ENCODE measurements at regions not wholly inside any gene's neighbourhood (a gene's known extent, or its start where the extent isn't known, plus 50 kb on each side); places are given as distances from the start of the nearest gene placed in this dataset.

- no peak for TF ChIP-seq CTCF (IDR thresholded peaks at IDR 0.05)
- no peak for TF ChIP-seq POLR2A (IDR thresholded peaks at IDR 0.05)
Measured at GRCh38 chr20:6605055-6605935, 162.2 kb upstream of the BMP2 start.
